GM12891 (cell line): ENCODE measurements at regions not wholly inside any gene's neighbourhood (a gene's known extent, or its start where the extent isn't known, plus 50 kb on each side); places are given as distances from the start of the nearest gene placed in this dataset.

Experiments used
- DNase-seq: peaks from one replicate; pipeline ENCODE4 v3.0.0; 2011; ENCODE audit warnings: low spot score; ENCODE audit not compliant: insufficient read length
- FAIRE-seq: peaks from 2 replicates; lab custom pipeline; 2011; peaks lifted over from hg19 to GRCh38; lab: Jason Lieb, UNC
- PAX5 ChIP-seq: IDR thresholded peaks from 2 replicates; pipeline ENCODE4 v1.6.1; 2011; ENCODE audit warnings: low read length, moderate library complexity, mild to moderate bottlenecking; ENCODE audit not compliant: insufficient read depth, severe bottlenecking
- POLR2A ChIP-seq: IDR thresholded peaks from 2 replicates; pipeline ENCODE4 v1.6.1; 2011; ENCODE audit warnings: low read depth, low read length, control low read depth
- POLR2AphosphoS5 ChIP-seq: IDR thresholded peaks from 2 replicates; pipeline ENCODE4 v1.6.1; 2011; ENCODE audit warnings: low read depth, low read length, control low read depth
- POU2F2 ChIP-seq: IDR thresholded peaks from 2 replicates; pipeline ENCODE4 v1.6.1; 2011; ENCODE audit warnings: low read depth, mild to moderate bottlenecking, control low read depth, low read length, moderate library complexity
- SPI1 ChIP-seq: IDR thresholded peaks from 2 replicates; pipeline ENCODE4 v1.6.1; 2011; ENCODE audit warnings: low read depth, low read length, control low read depth
- TAF1 ChIP-seq: IDR thresholded peaks from 2 replicates; pipeline ENCODE4 v1.6.1; 2011; ENCODE audit warnings: low read depth, low read length, control low read depth

- no peak for DNase-seq
- TF ChIP-seq TAF1, result no peak
- TF ChIP-seq POLR2AphosphoS5, result no peak
- no peak for TF ChIP-seq PAX5
- TF ChIP-seq POLR2A, result no peak
- TF ChIP-seq POU2F2, result no peak
- no peak for TF ChIP-seq SPI1
- FAIRE-seq, result no peak
Observed at GRCh38 chr12:98417266-98417665, 98.1 kb upstream of the TMPO start.

- no peak for FAIRE-seq
Observed at GRCh38 chr12:98418357-98419075, 96.9 kb upstream of the TMPO start.

GRCh38 chr12:98419081-98419794 lies 96.2 kb upstream of the TMPO start:
- TF ChIP-seq POU2F2 (no peak), TAF1 (no peak), SPI1 (no peak), POLR2A (no peak), POLR2AphosphoS5 (no peak), PAX5 (no peak)
- no peak for DNase-seq
- no peak for FAIRE-seq

More at GRCh38 chr12:98418357-98419075, 96.9 kb upstream of the TMPO start:
- TF ChIP-seq POU2F2 (no peak), POLR2AphosphoS5 (no peak), PAX5 (no peak), SPI1 (no peak), TAF1 (no peak), POLR2A (no peak)
- DNase-seq, result no peak

GRCh38 chr12:98419795-98420404 lies 95.5 kb upstream of the TMPO start:
- TF ChIP-seq PAX5 (no peak), POLR2A (no peak), SPI1 (no peak), TAF1 (no peak), POU2F2 (no peak), POLR2AphosphoS5 (no peak)
- FAIRE-seq, result no peak
- DNase-seq, result no peak

- DNase-seq (no peak), FAIRE-seq (no peak)
- TF ChIP-seq TAF1 (no peak), SPI1 (no peak), PAX5 (no peak), POLR2A (no peak), POLR2AphosphoS5 (no peak), POU2F2 (no peak)
Observed at GRCh38 chr12:98420461-98420860, 94.9 kb upstream of the TMPO start.

GRCh38 chr12:98421316-98421715 lies 94.1 kb upstream of the TMPO start:
- no peak for FAIRE-seq
- TF ChIP-seq POU2F2, result no peak
- TF ChIP-seq PAX5, result no peak
- no peak for TF ChIP-seq SPI1
- no peak for TF ChIP-seq POLR2AphosphoS5
- TF ChIP-seq POLR2A, result no peak
- TF ChIP-seq TAF1, result no peak
- DNase-seq, result no peak

GRCh38 chr12:98422359-98422758 lies 93.0 kb upstream of the TMPO start:
- FAIRE-seq (no peak), DNase-seq (no peak)
- TF ChIP-seq POLR2A (no peak), SPI1 (no peak), POU2F2 (no peak), PAX5 (no peak), POLR2AphosphoS5 (no peak), TAF1 (no peak)

GRCh38 chr12:98422812-98423211 lies 92.6 kb upstream of the TMPO start:
- no peak for DNase-seq
- TF ChIP-seq POLR2A, result no peak
- no peak for TF ChIP-seq TAF1
- TF ChIP-seq POU2F2, result no peak
- no peak for TF ChIP-seq POLR2AphosphoS5
- FAIRE-seq, result no peak

- TF ChIP-seq POLR2A, result no peak
- TF ChIP-seq POLR2AphosphoS5, result no peak
- TF ChIP-seq PAX5, result no peak
- no peak for TF ChIP-seq TAF1
- TF ChIP-seq POU2F2, result no peak
- FAIRE-seq, result no peak
- no peak for DNase-seq
Observed at GRCh38 chr12:98423963-98424362, 91.4 kb upstream of the TMPO start.
